SK-N-SH treated with all-trans-retinoic acid at 6 μM for 48 hours (cell line): ENCODE measurements at regions not wholly inside any gene's neighbourhood (a gene's known extent, or its start where the extent isn't known, plus 50 kb on each side); places are given as distances from the start of the nearest gene placed in this dataset.

Source experiments
- ATAC-seq: fragments of 200-7000 bp; cut with Tn5 transposase; 3 replicates; pipeline ENCODE4 v1.9.1; 2020; ENCODE audit warnings: mild to moderate bottlenecking, moderate library complexity
- ARNTL ChIP-seq: fragments of 450-650 bp; formaldehyde crosslinking; IDR thresholded peaks from 2 replicates; pipeline ENCODE4 v1.5.0; 2020; ENCODE audit warnings: low read depth, mild to moderate bottlenecking, moderate library complexity, borderline replicate concordance
- CREB5 ChIP-seq: fragments of 250-450 bp; sonication (Bioruptor Pico); IDR thresholded peaks from 2 replicates; pipeline ENCODE4 v1.5.1; 2020; ENCODE audit warnings: low read depth, mild to moderate bottlenecking, moderate library complexity
- CSDC2 ChIP-seq: fragments of 250-450 bp; sonication (Bioruptor Pico); IDR thresholded peaks from 2 replicates; pipeline ENCODE4 v1.5.0; 2020; ENCODE audit warnings: mild to moderate bottlenecking, moderate library complexity
- CSRNP3 ChIP-seq: fragments of 250-450 bp; sonication (Bioruptor Pico); IDR thresholded peaks from 2 replicates; pipeline ENCODE4 v1.5.1; 2021; ENCODE audit warnings: mild to moderate bottlenecking, moderate library complexity
- ESRRG ChIP-seq: fragments of 250-450 bp; sonication (Bioruptor Pico); IDR thresholded peaks from 2 replicates; pipeline ENCODE4 v1.6.1; 2021; ENCODE audit warnings: mild to moderate bottlenecking
- GLIS3 ChIP-seq: fragments of 250-450 bp; sonication (Bioruptor Pico); IDR thresholded peaks from 2 replicates; pipeline ENCODE4 v1.5.0; 2020; ENCODE audit warnings: mild to moderate bottlenecking, moderate library complexity
- ISL1 ChIP-seq: fragments of 250-450 bp; sonication (Bioruptor Pico); IDR thresholded peaks from 2 replicates; pipeline ENCODE4 v2.1.2; 2022; ENCODE audit warnings: mild to moderate bottlenecking, moderate library complexity
- OSR1 ChIP-seq: fragments of 250-450 bp; sonication (Bioruptor Pico); IDR thresholded peaks from 2 replicates; pipeline ENCODE4 v1.8.0; 2022; ENCODE audit warnings: moderate library complexity, mild to moderate bottlenecking, inconsistent platforms
- PATZ1 ChIP-seq: fragments of 250-450 bp; sonication (Bioruptor Pico); IDR thresholded peaks from 2 replicates; pipeline ENCODE4 v1.8.0; 2020; ENCODE audit warnings: mild to moderate bottlenecking, moderate library complexity, borderline replicate concordance
- POU6F1 ChIP-seq: fragments of 250-450 bp; sonication (Bioruptor Pico); IDR thresholded peaks from 2 replicates; pipeline ENCODE4 v1.8.0; 2021; ENCODE audit warnings: low read depth, mild to moderate bottlenecking, moderate library complexity, borderline replicate concordance
- PPARA ChIP-seq: fragments of 250-450 bp; sonication (Bioruptor Pico); IDR thresholded peaks from 2 replicates; pipeline ENCODE4 v1.5.0; 2020; ENCODE audit warnings: mild to moderate bottlenecking, borderline replicate concordance
- RARB ChIP-seq: fragments of 250-450 bp; sonication (Bioruptor Pico); IDR thresholded peaks from 2 replicates; pipeline ENCODE4 v1.8.0; 2021; ENCODE audit warnings: mild to moderate bottlenecking, moderate library complexity
- SNAI2 ChIP-seq: fragments of 250-450 bp; sonication (Bioruptor Pico); IDR thresholded peaks from 2 replicates; pipeline ENCODE4 v1.5.0; 2020; ENCODE audit warnings: mild to moderate bottlenecking, moderate library complexity
- TCF4 ChIP-seq: fragments of 250-450 bp; sonication (Bioruptor Pico); IDR thresholded peaks from 2 replicates; pipeline ENCODE4 v1.8.0; 2021; ENCODE audit warnings: mild to moderate bottlenecking, moderate library complexity, borderline replicate concordance
- TOX ChIP-seq: fragments of 250-450 bp; sonication (Bioruptor Pico); IDR thresholded peaks from 2 replicates; pipeline ENCODE4 v1.8.0; 2021; ENCODE audit warnings: mild to moderate bottlenecking, moderate library complexity, borderline replicate concordance
- TSHZ2 ChIP-seq: fragments of 250-450 bp; sonication (Bioruptor Pico); IDR thresholded peaks from 2 replicates; pipeline ENCODE4 v1.5.0; 2020; ENCODE audit warnings: mild to moderate bottlenecking, moderate library complexity
- ZC3H10 ChIP-seq: fragments of 250-450 bp; sonication (Bioruptor Pico); IDR thresholded peaks from 2 replicates; pipeline ENCODE4 v1.5.1; 2021; ENCODE audit warnings: mild to moderate bottlenecking, moderate library complexity
- ZFP3 ChIP-seq: fragments of 250-450 bp; sonication (Bioruptor Pico); IDR thresholded peaks from 2 replicates; pipeline ENCODE4 v1.5.0; 2020; ENCODE audit warnings: mild to moderate bottlenecking, moderate library complexity
- ZFP30 ChIP-seq: fragments of 450-650 bp; formaldehyde crosslinking; IDR thresholded peaks from 2 replicates; pipeline ENCODE4 v1.5.0; 2022; ENCODE audit warnings: mild to moderate bottlenecking, moderate library complexity
- ZNF565 ChIP-seq: fragments of 450-650 bp; formaldehyde crosslinking; conservative IDR thresholded peaks from 2 replicates; pipeline ENCODE4 v1.5.0; 2020; ENCODE audit warnings: low read depth, mild to moderate bottlenecking, moderate library complexity
- ZNF70 ChIP-seq: fragments of 450-650 bp; formaldehyde crosslinking; IDR thresholded peaks from 2 replicates; pipeline ENCODE4 v1.5.0; 2020; ENCODE audit warnings: mild to moderate bottlenecking, moderate library complexity

GRCh38 chr7:398888-399287, 108.9 kb downstream of the FOXL3 start:
- no peak for ATAC-seq
- no peak for TF ChIP-seq ZNF70 (CRISPR knock-in tag)
- no peak for TF ChIP-seq ZNF565 (CRISPR knock-in tag)
- no peak for TF ChIP-seq ZC3H10 (CRISPR knock-in tag)
- TF ChIP-seq TOX (CRISPR knock-in tag) = no peak
- TF ChIP-seq PATZ1 (CRISPR knock-in tag) = no peak
- no peak for TF ChIP-seq SNAI2 (CRISPR knock-in tag)
- TF ChIP-seq ARNTL (CRISPR knock-in tag) = no peak
- no peak for TF ChIP-seq OSR1 (CRISPR knock-in tag)
- no peak for TF ChIP-seq RARB (CRISPR knock-in tag)
- TF ChIP-seq CSDC2 = no peak
- no peak for TF ChIP-seq ZFP3 (CRISPR knock-in tag)
- no peak for TF ChIP-seq GLIS3 (CRISPR knock-in tag)
- TF ChIP-seq TSHZ2 (CRISPR knock-in tag) = no peak
- TF ChIP-seq, all 23 proteins: peak for 0

GRCh38 chr7:400901-401485, 111.0 kb downstream of the FOXL3 start:
- ATAC-seq = no peak
- TF ChIP-seq ZFP3 (CRISPR knock-in tag) (no peak), OSR1 (CRISPR knock-in tag) (no peak), CREB5 (CRISPR knock-in tag) (no peak), POU6F1 (CRISPR knock-in tag) (no peak), ARNTL (CRISPR knock-in tag) (no peak), ZFP30 (CRISPR knock-in tag) (no peak), CSRNP3 (CRISPR knock-in tag) (no peak), PPARA (CRISPR knock-in tag) (no peak), TCF4 (CRISPR knock-in tag) (no peak), SNAI2 (CRISPR knock-in tag) (no peak), TSHZ2 (CRISPR knock-in tag) (no peak), ESRRG (no peak), ZNF70 (CRISPR knock-in tag) (no peak), ISL1 (no peak), ZC3H10 (CRISPR knock-in tag) (no peak)
